ENCODE measurements at regions not wholly inside any gene's neighbourhood (a gene's known extent, or its start where the extent isn't known, plus 50 kb on each side); places are given as distances from the start of the nearest gene placed in this dataset.

DNA sequence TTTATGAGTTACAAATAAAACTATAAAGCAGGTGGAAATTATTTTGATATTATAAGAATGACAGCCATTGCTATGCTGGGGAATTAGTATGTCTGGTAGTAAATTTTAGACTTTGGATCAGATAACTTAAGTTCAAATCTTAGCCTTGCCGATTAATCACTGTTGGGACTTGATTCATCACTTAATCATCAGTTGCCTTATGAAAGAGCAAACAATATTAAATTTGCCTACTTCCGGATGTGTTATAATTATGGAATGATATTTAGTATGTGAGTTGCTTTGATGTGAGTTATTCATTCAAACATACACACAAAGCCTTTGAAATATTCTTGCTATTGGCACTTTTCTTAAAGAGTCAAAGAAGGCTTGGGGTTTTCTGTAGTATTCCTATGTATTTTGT lies 717.7 kb downstream of the BRINP1 start:
- peaks cover 3% of the 10 kb centered on the region; the same call in 1 of the 3 replicates for H3K36me3 Mint-ChIP-seq (ENCODE audit: low read depth)
- H3K4me2 ChIP-seq = no peak overlapping the region
- no peaks in the 10 kb centered on the region for H3K4me1 ChIP-seq (ENCODE audit: insufficient read depth)
- H3K27me3 ChIP-seq (ENCODE audit: insufficient read depth) = no peaks in the 10 kb centered on the region
- H3K27me3 Mint-ChIP-seq (ENCODE audit: insufficient read depth, low read depth, poor library complexity) = no peaks in the 10 kb centered on the region
- H3F3A ChIP-seq (replicated peaks; ENCODE audit: low read depth) = no peaks in the 10 kb centered on the region
- no peak overlapping the region for H3K4me3 ChIP-seq
- H3K4me3 Mint-ChIP-seq = no peak overlapping the region
- no peaks in the 10 kb centered on the region for H3K4me1 Mint-ChIP-seq
- no peak overlapping the region for H3K27ac Mint-ChIP-seq
- TF ChIP-seq NANOG (IDR thresholded peaks at IDR 0.05; ENCODE audit: borderline replicate concordance) (no peak), CREB1 (CRISPR knock-in tag; IDR thresholded peaks at IDR 0.05; ENCODE audit: low read depth) (no peak), POLR2AphosphoS5 (IDR thresholded peaks at IDR 0.05; ENCODE audit: low read depth) (no peak)
- no peak overlapping the region for H2AFZ ChIP-seq
- H4K20me1 ChIP-seq (replicated peaks; ENCODE audit: insufficient read depth) = no peaks in the 10 kb centered on the region
- peaks cover 7% of the 10 kb centered on the region for H3K9me3 Mint-ChIP-seq
- ATAC-seq (no peak), DNase-seq (ENCODE audit: low spot score) (no peak)
- H3K36me3 ChIP-seq (ENCODE audit: insufficient read depth) = no peaks in the 10 kb centered on the region
- no peak overlapping the region for H3K27ac ChIP-seq (ENCODE audit: low read depth)
- H3K79me2 ChIP-seq (replicated peaks; ENCODE audit: insufficient read depth) = no peaks in the 10 kb centered on the region
- H3K9me2 ChIP-seq (ENCODE audit: insufficient read depth) = no peaks in the 10 kb centered on the region

DNA sequence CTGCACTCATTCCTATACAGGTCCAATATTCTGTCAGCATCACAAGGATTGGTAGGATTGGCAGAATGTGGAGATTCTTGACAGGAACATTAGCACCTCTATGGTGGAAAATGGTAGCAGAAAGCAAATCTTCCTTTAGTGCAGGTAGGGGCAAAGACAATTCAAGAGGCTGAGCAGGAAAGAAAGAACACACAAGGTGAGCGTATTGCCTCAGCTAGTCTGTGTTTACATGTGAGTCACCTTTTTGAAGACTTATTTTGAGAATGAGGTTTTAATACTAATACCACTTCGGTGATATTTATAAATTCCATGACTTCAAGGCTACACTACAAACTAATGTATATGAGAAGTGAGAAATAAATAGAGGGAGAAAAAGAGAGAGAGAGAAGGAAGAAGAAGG lies 717.0 kb downstream of the BRINP1 start:
- Histone ChIP-seq H3K27me3 (ENCODE audit: insufficient read depth) (no peaks in the 10 kb centered on the region), H3K27ac (ENCODE audit: low read depth) (no peak overlapping the region), H3K4me2 (no peak overlapping the region), H3K4me3 (no peak overlapping the region), H3F3A (replicated peaks; ENCODE audit: low read depth) (no peaks in the 10 kb centered on the region), H4K20me1 (replicated peaks; ENCODE audit: insufficient read depth) (no peaks in the 10 kb centered on the region), H3K4me1 (ENCODE audit: insufficient read depth) (no peaks in the 10 kb centered on the region), H2AFZ (no peak overlapping the region), H3K79me2 (replicated peaks; ENCODE audit: insufficient read depth) (no peaks in the 10 kb centered on the region), H3K9me2 (ENCODE audit: insufficient read depth) (no peaks in the 10 kb centered on the region), H3K36me3 (ENCODE audit: insufficient read depth) (no peaks in the 10 kb centered on the region)
- Mint-ChIP-seq H3K9me3 (0 out of 3 replicates have a peak, but pooled peaks cover 2% of the 10 kb centered on the region), H3K27me3 (ENCODE audit: insufficient read depth, low read depth, poor library complexity) (no peaks in the 10 kb centered on the region), H3K27ac (no peak overlapping the region), H3K36me3 (ENCODE audit: low read depth) (no peaks in the 10 kb centered on the region), H3K4me3 (no peak overlapping the region), H3K4me1 (no peaks in the 10 kb centered on the region)
- no peak for TF ChIP-seq STAT1 (IDR thresholded peaks at IDR 0.05; ENCODE audit: unreplicated experiment)
- TF ChIP-seq, protein P1, sequence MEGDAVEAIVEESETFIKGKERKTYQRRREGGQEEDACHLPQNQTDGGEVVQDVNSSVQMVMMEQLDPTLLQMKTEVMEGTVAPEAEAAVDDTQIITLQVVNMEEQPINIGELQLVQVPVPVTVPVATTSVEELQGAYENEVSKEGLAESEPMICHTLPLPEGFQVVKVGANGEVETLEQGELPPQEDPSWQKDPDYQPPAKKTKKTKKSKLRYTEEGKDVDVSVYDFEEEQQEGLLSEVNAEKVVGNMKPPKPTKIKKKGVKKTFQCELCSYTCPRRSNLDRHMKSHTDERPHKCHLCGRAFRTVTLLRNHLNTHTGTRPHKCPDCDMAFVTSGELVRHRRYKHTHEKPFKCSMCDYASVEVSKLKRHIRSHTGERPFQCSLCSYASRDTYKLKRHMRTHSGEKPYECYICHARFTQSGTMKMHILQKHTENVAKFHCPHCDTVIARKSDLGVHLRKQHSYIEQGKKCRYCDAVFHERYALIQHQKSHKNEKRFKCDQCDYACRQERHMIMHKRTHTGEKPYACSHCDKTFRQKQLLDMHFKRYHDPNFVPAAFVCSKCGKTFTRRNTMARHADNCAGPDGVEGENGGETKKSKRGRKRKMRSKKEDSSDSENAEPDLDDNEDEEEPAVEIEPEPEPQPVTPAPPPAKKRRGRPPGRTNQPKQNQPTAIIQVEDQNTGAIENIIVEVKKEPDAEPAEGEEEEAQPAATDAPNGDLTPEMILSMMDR (conservative IDR thresholded peaks at IDR 0.05; ENCODE audit: low read depth in 2 of 2) = no peak
- TF ChIP-seq, protein P2, sequence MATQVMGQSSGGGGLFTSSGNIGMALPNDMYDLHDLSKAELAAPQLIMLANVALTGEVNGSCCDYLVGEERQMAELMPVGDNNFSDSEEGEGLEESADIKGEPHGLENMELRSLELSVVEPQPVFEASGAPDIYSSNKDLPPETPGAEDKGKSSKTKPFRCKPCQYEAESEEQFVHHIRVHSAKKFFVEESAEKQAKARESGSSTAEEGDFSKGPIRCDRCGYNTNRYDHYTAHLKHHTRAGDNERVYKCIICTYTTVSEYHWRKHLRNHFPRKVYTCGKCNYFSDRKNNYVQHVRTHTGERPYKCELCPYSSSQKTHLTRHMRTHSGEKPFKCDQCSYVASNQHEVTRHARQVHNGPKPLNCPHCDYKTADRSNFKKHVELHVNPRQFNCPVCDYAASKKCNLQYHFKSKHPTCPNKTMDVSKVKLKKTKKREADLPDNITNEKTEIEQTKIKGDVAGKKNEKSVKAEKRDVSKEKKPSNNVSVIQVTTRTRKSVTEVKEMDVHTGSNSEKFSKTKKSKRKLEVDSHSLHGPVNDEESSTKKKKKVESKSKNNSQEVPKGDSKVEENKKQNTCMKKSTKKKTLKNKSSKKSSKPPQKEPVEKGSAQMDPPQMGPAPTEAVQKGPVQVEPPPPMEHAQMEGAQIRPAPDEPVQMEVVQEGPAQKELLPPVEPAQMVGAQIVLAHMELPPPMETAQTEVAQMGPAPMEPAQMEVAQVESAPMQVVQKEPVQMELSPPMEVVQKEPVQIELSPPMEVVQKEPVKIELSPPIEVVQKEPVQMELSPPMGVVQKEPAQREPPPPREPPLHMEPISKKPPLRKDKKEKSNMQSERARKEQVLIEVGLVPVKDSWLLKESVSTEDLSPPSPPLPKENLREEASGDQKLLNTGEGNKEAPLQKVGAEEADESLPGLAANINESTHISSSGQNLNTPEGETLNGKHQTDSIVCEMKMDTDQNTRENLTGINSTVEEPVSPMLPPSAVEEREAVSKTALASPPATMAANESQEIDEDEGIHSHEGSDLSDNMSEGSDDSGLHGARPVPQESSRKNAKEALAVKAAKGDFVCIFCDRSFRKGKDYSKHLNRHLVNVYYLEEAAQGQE (IDR thresholded peaks at IDR 0.05; ENCODE audit: unreplicated experiment) = no peak
- no peak for TF ChIP-seq ZNF331 (CRISPR knock-in tag; IDR thresholded peaks at IDR 0.05; ENCODE audit: low read depth)
- TF ChIP-seq EZH2phosphoT487 (IDR thresholded peaks at IDR 0.05; ENCODE audit: unreplicated experiment) = no peak
- no peak for TF ChIP-seq POLR2AphosphoS5 (IDR thresholded peaks at IDR 0.05; ENCODE audit: low read depth)
- DNase-seq (ENCODE audit: low spot score) = no peak
- no peak for ATAC-seq

Measured in GM23338 (cell line).